ENCODE measurements at regions not wholly inside any gene's neighbourhood (a gene's known extent, or its start where the extent isn't known, plus 50 kb on each side); places are given as distances from the start of the nearest gene placed in this dataset.

- TF ChIP-seq CTCF (IDR thresholded peaks at IDR 0.05; ENCODE audit: insufficient read depth, low read depth, low read length): no peak
- no peak for DNase-seq (ENCODE audit: low read depth)
- H3K4me3 ChIP-seq (ENCODE audit: low read depth, low read length): no peak overlapping the region
Measured at GRCh38 chr6:143564484-143565017, 53.0 kb upstream of the FUCA2 start.

GRCh38 chr6:143562143-143562542 lies 50.6 kb upstream of the FUCA2 start:
- H3K4me3 ChIP-seq (ENCODE audit: low read depth, low read length): no peak overlapping the region
- no peak for TF ChIP-seq CTCF (IDR thresholded peaks at IDR 0.05; ENCODE audit: insufficient read depth, low read depth, low read length)

More at GRCh38 chr6:143562143-143562542, 50.6 kb upstream of the FUCA2 start:
- no peak for DNase-seq (ENCODE audit: low read depth)
